Fibroblast of mammary gland (primary cell): ENCODE measurements at regions not wholly inside any gene's neighbourhood (a gene's known extent, or its start where the extent isn't known, plus 50 kb on each side); places are given as distances from the start of the nearest gene placed in this dataset.
"Not testable (repeated sequence)": the region's sequence is repeated elsewhere in the genome, so short reads cannot be mapped to it uniquely, and the experiment has no call there.

Experiments
- DNase-seq: peaks from one replicate; pipeline ENCODE4 v3.0.0-alpha.2; 2010; ENCODE audit warnings: low read depth
- H3K4me3 ChIP-seq: 2 replicates; pipeline ENCODE4 v1.5.1; 2011; ENCODE audit warnings: low read depth, mild to moderate bottlenecking, low read length, moderate library complexity; ENCODE audit not compliant: control insufficient read depth
- TF ChIP-seq, protein P1 (sequence below): conservative IDR thresholded peaks from 2 replicates; pipeline ENCODE4 v1.5.1; 2011; ENCODE audit warnings: low read depth, low read length, inconsistent platforms; ENCODE audit not compliant: control insufficient read depth, insufficient read depth

DNA sequence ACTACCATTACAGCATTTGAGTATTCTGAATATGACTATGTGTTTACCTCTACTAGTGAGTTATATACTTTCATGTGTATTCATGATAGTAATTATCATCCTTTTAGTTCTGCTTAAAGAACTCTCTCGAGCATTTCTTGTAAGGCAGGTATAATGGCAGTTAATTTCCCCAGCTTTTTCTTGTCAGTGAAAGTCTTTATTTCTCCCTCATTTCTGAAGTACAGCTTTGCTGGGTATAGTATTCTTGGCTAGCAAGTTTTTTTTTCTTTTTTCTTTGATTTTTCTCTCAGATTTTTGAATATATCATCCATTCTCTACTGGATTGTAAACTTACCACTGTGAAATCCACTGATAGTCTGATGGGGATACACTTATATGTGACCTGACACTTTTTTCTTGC, 165.9 kb upstream of the ARHGAP5 start:
- TF ChIP-seq, protein P1, sequence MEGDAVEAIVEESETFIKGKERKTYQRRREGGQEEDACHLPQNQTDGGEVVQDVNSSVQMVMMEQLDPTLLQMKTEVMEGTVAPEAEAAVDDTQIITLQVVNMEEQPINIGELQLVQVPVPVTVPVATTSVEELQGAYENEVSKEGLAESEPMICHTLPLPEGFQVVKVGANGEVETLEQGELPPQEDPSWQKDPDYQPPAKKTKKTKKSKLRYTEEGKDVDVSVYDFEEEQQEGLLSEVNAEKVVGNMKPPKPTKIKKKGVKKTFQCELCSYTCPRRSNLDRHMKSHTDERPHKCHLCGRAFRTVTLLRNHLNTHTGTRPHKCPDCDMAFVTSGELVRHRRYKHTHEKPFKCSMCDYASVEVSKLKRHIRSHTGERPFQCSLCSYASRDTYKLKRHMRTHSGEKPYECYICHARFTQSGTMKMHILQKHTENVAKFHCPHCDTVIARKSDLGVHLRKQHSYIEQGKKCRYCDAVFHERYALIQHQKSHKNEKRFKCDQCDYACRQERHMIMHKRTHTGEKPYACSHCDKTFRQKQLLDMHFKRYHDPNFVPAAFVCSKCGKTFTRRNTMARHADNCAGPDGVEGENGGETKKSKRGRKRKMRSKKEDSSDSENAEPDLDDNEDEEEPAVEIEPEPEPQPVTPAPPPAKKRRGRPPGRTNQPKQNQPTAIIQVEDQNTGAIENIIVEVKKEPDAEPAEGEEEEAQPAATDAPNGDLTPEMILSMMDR: no peak
- H3K4me3 ChIP-seq: no peak overlapping the region
- DNase-seq: no peak

- no peak overlapping the region for H3K4me3 ChIP-seq
- TF ChIP-seq, protein P1: no peak
- DNase-seq: no peak
Measured at GRCh38 chr14:31913370-31913769, 163.7 kb upstream of the ARHGAP5 start.

DNA sequence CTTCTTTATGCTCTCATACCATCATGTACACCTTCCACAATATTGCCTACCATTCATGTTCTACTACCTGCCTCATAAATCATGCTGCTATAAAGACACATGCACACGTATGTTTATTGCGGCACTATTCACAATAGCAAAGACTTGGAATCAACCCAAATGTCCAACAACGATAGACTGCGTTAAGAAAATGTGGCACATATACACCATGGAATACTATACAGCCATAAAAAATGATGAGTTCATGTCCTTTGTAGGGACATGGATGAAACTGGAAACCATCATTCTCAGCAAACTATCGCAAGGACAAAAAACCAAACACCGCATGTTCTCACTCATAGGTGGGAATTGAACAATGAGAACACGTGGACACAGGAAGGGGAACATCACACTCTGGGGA, 158.8 kb upstream of the ARHGAP5 start:
- not testable (repeated sequence) for DNase-seq, H3K4me3 ChIP-seq

DNA sequence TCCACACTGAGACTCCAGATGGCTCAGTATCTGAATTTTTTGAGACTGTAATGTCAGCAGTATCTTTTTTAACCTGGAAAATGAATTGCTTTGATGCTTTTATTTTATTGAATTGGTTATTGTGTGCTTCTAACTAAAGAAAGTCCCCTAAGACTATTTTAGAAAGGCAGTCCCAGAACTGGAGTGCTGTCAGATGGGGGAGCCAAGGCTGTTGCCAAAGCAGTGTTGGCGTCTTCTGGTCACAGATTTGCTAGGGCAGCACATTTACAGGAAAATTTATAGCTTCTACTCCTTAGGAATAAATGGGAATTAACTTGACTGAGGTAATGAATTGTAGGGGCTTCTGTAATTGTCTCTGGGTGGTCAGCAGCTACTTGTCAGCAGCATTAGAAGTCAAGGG, 157.1 kb upstream of the ARHGAP5 start:
- TF ChIP-seq, protein P1: no peak

GRCh38 chr14:31920989-31921650, 156.0 kb upstream of the ARHGAP5 start:
- TF ChIP-seq, protein P1: no peak
- DNase-seq: no peak
- no peak overlapping the region for H3K4me3 ChIP-seq

More for the DNA sequence above, 157.1 kb upstream of the ARHGAP5 start:
- no peak overlapping the region for H3K4me3 ChIP-seq
- DNase-seq: no peak

DNA sequence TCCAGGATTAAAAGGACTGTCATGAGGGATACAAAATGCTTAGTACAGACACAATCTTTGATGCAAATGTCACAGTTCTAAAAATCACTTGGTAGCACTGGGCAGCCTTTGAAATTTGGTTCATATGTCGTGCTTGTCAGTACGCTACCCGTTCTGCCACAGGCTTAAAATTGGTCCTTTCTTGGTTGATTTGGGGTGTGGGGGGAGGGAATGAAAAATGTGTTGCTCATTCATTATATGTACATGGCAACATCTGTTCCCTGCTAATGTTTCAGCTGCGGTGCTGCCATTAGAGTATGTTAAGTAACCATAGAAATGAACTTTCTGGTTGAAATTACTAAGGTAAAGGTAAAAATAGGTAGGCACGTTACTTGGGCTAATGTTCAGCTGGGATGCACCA, 155.4 kb upstream of the ARHGAP5 start:
- no peak overlapping the region for H3K4me3 ChIP-seq
- DNase-seq: no peak
- TF ChIP-seq, protein P1: no peak

DNA sequence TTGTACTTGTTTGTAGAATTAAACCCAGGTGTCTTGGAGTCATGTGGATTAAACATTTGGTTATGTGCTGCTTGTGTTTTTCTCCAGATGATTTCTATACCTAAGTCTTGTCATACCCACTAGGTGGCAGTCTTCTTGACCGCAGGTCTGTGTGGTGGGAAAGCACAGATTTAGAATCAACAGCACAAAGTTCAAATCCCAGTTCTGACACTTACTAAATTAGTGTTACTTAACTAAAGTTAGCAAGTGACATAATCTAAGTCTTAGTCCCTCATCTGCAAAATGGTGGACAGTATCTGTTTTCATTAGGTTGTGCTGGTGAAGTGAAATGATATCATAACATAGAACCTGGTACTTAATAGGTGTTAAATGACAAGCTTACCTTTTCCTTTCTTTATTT, 151.0 kb upstream of the ARHGAP5 start:
- TF ChIP-seq, protein P1: peak; percentile 73
- peak; percentile 65 for DNase-seq

More for the DNA sequence above, 151.0 kb upstream of the ARHGAP5 start:
- no peak overlapping the region for H3K4me3 ChIP-seq
